ENCODE measurements at regions not wholly inside any gene's neighbourhood (a gene's known extent, or its start where the extent isn't known, plus 50 kb on each side); places are given as distances from the start of the nearest gene placed in this dataset.

DNA sequence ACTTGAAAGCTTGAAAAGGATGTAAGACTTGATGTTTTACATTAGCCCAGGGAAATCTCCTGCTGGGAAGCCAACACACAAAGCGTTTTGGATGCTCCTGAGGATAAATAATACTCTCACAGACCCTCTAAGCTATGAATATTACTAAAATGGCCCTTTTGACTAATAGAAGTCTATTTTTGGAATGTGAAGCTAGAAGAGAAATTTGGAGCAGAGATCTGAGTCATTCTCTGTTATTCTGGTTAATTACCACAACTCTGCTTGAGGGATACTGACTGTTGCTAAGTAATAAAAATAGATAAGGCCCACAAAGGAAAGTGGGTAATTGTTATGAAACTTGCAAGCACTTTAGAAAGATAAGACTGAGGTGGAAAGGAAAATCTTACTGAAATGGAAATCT, 346.2 kb upstream of the STXBP6 start:
- no peak overlapping the region for H3K9ac ChIP-seq
- H3K9me3 ChIP-seq, result no peaks in the 10 kb centered on the region
- no peaks in the 10 kb centered on the region for H3K27me3 ChIP-seq (ENCODE audit: insufficient read depth)
- DNase-seq, result no peak
- H4K20me1 ChIP-seq (ENCODE audit: insufficient read depth), result no peaks in the 10 kb centered on the region
- H3K36me3 ChIP-seq (replicated peaks in 1 of 2; ENCODE audit: control insufficient read depth in 1 of 2, insufficient read depth in 2 of 2, low read length in 1 of 2), result no peaks in the 10 kb centered on the region
- no peaks in the 10 kb centered on the region for H3K4me1 ChIP-seq (ENCODE audit: control insufficient read depth in 1 of 2, insufficient read depth in 2 of 2, low read depth in 1 of 2, low read length in 1 of 2)
- no peak overlapping the region for H3K4me2 ChIP-seq
- no peak overlapping the region; the same call in 1 of the 2 replicates for H2AFZ ChIP-seq (ENCODE audit: low read depth)
- no peak overlapping the region for H3K27ac ChIP-seq (ENCODE audit: low read depth in 2 of 2, low read length in 1 of 2)
- POLR2A ChIA-PET, result no interaction called here
- TF ChIP-seq FOXM1 (IDR thresholded peaks at IDR 0.05; ENCODE audit: low read depth), result no peak
- no peak for TF ChIP-seq FOXJ3 (CRISPR knock-in tag; IDR thresholded peaks at IDR 0.05)
- TF ChIP-seq, protein P1, sequence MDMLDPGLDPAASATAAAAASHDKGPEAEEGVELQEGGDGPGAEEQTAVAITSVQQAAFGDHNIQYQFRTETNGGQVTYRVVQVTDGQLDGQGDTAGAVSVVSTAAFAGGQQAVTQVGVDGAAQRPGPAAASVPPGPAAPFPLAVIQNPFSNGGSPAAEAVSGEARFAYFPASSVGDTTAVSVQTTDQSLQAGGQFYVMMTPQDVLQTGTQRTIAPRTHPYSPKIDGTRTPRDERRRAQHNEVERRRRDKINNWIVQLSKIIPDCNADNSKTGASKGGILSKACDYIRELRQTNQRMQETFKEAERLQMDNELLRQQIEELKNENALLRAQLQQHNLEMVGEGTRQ (IDR thresholded peaks at IDR 0.05; ENCODE audit: borderline replicate concordance, low read depth, low read length), result no peak
- TF ChIP-seq TCF12 (IDR thresholded peaks at IDR 0.05), result no peak
- TF ChIP-seq GATA2 (CRISPR knock-in tag; IDR thresholded peaks at IDR 0.05), result no peak
- TF ChIP-seq, protein P2, sequence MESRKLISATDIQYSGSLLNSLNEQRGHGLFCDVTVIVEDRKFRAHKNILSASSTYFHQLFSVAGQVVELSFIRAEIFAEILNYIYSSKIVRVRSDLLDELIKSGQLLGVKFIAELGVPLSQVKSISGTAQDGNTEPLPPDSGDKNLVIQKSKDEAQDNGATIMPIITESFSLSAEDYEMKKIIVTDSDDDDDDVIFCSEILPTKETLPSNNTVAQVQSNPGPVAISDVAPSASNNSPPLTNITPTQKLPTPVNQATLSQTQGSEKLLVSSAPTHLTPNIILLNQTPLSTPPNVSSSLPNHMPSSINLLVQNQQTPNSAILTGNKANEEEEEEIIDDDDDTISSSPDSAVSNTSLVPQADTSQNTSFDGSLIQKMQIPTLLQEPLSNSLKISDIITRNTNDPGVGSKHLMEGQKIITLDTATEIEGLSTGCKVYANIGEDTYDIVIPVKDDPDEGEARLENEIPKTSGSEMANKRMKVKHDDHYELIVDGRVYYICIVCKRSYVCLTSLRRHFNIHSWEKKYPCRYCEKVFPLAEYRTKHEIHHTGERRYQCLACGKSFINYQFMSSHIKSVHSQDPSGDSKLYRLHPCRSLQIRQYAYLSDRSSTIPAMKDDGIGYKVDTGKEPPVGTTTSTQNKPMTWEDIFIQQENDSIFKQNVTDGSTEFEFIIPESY (IDR thresholded peaks at IDR 0.05; ENCODE audit: borderline replicate concordance, low read depth), result no peak
- no peak for TF ChIP-seq NFIC (IDR thresholded peaks at IDR 0.05; ENCODE audit: borderline replicate concordance)
- TF ChIP-seq, protein P3, sequence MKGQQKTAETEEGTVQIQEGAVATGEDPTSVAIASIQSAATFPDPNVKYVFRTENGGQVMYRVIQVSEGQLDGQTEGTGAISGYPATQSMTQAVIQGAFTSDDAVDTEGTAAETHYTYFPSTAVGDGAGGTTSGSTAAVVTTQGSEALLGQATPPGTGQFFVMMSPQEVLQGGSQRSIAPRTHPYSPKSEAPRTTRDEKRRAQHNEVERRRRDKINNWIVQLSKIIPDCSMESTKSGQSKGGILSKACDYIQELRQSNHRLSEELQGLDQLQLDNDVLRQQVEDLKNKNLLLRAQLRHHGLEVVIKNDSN (IDR thresholded peaks at IDR 0.05; ENCODE audit: borderline replicate concordance, low read depth), result no peak
- TF ChIP-seq, protein P4, sequence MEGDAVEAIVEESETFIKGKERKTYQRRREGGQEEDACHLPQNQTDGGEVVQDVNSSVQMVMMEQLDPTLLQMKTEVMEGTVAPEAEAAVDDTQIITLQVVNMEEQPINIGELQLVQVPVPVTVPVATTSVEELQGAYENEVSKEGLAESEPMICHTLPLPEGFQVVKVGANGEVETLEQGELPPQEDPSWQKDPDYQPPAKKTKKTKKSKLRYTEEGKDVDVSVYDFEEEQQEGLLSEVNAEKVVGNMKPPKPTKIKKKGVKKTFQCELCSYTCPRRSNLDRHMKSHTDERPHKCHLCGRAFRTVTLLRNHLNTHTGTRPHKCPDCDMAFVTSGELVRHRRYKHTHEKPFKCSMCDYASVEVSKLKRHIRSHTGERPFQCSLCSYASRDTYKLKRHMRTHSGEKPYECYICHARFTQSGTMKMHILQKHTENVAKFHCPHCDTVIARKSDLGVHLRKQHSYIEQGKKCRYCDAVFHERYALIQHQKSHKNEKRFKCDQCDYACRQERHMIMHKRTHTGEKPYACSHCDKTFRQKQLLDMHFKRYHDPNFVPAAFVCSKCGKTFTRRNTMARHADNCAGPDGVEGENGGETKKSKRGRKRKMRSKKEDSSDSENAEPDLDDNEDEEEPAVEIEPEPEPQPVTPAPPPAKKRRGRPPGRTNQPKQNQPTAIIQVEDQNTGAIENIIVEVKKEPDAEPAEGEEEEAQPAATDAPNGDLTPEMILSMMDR (IDR thresholded peaks at IDR 0.05), result no peak
- no peak for TF ChIP-seq YY1 (IDR thresholded peaks at IDR 0.05; ENCODE audit: low read depth)
- no peak for TF ChIP-seq GABPA (IDR thresholded peaks at IDR 0.05; ENCODE audit: low read depth)
- no peak for TF ChIP-seq FOSL2 (IDR thresholded peaks at IDR 0.05; ENCODE audit: borderline replicate concordance, low read depth)
- TF ChIP-seq CHD2 (IDR thresholded peaks at IDR 0.05; ENCODE audit: low read length, partially characterized antibody), result no peak
- no peak for TF ChIP-seq MEF2A (IDR thresholded peaks at IDR 0.05; ENCODE audit: borderline replicate concordance, low read depth)
- H3F3A ChIP-seq (replicated peaks; ENCODE audit: insufficient read depth), result no peaks in the 10 kb centered on the region
- no peaks in the 10 kb centered on the region for H3K79me2 ChIP-seq (ENCODE audit: insufficient read depth)
- CTCF ChIA-PET, result interaction anchor here (1.5 to 1.9 kb wide), 2 partner anchors 15 to 141 kb away, joined by 3 to 8 read pairs; no protein-coding TSS in a partner anchor
- no peaks in the 10 kb centered on the region for H3K9me2 ChIP-seq
- 0% methylated on average over 1 of the region's 1 CpG for WGBS (ENCODE audit: low lambda C conversion rate)
- H3K4me3 ChIP-seq (ENCODE audit: low read depth in 2 of 2, low read length in 1 of 2), result no peak overlapping the region

Data from SK-N-SH (cell line).